Esophagus squamous epithelium (tissue), 5 donors: ENCODE measurements at regions not wholly inside any gene's neighbourhood (a gene's known extent, or its start where the extent isn't known, plus 50 kb on each side); places are given as distances from the start of the nearest gene placed in this dataset.

Source experiments
- DNase-seq: peaks from one replicate; lab custom pipeline; 2025; lab: John Stamatoyannopoulos, UW
- H3K27ac ChIP-seq, 4 donors: fragments of 200-600 bp; sonication (generic); one replicate each; pipeline ENCODE4 v1.5.1; 2016 to 2019; ENCODE audit warnings: mild to moderate bottlenecking in 1 of 4
- H3K27me3 ChIP-seq, 4 donors: fragments of 200-600 bp; sonication (generic); 1 replicate in 3 of 4; 2 replicates in 1 of 4; pipeline versions ENCODE4 v1.5.1 to v1.6.0; 2017 to 2021; ENCODE audit warnings: antibody characterized with exemption in 1 of 4
- H3K36me3 ChIP-seq, 3 donors: fragments of 200-600 bp; sonication (generic); one replicate each; pipeline ENCODE4 v1.5.1; 2016 to 2019
- H3K4me1 ChIP-seq, 3 donors: fragments of 200-600 bp; sonication (generic); one replicate each; pipeline ENCODE4 v1.5.1; 2017 to 2019
- H3K4me3 ChIP-seq, 4 donors: fragments of 200-600 bp; sonication (generic); 1 replicate in 3 of 4; 2 replicates in 1 of 4; pipeline ENCODE4 v1.5.1; 2016 to 2019; ENCODE audit warnings: mild to moderate bottlenecking in 2 of 4, moderate library complexity in 1 of 4
- H3K9me3 ChIP-seq, 3 donors: fragments of 200-600 bp; sonication (generic); one replicate each; pipeline ENCODE4 v1.5.1; 2016 to 2019
- CTCF ChIP-seq, 6 experiments: fragments of 450-650 bp in 4 of 6; fragments of 200-600 bp in 2 of 6; sonication (generic) in 2 of 6; IDR thresholded peaks; one replicate each; pipeline ENCODE4 v1.5.1; 2016 to 2019; ENCODE audit warnings: antibody characterized with exemption in 6 of 6, mild to moderate bottlenecking in 4 of 6, moderate library complexity in 4 of 6
- POLR2A ChIP-seq, 4 donors: fragments of 450-650 bp; IDR thresholded peaks; one replicate each; pipeline ENCODE4 v1.6.1; 2017; ENCODE audit warnings: antibody characterized with exemption in 4 of 4, mild to moderate bottlenecking in 4 of 4, moderate library complexity in 3 of 4
- WGBS, 2 donors: methylation state at CpG; one replicate each; pipeline ENCODE4 v1.1.5; 2018; 5-methylcytosine and 5-hydroxymethylcytosine counted together
- intact Hi-C: fragments of 100-400 bp; cut with DNase I; formaldehyde crosslinking; loops from one replicate; pipeline ENCODE4 v1.15.0; 2022
- small RNA-seq, 4 donors: library from RNA; depleted of rRNA; stranded (forward); fragments of <200 nt; gene quantifications; one replicate each; pipeline ENCODE3, GENCODE V24; 2016
- donor health status: DM: yes; HTN: yes; CAD: no.

- Histone ChIP-seq H3K27me3 (no peaks in the 10 kb centered on the region), H3K4me3 (no peak overlapping the region)
- WGBS, 2 donors: 80 to 90% methylated on average over 8 of the region's 8 CpGs
Observed at GRCh38 chr1:234662148-234662547, 52.2 kb upstream of the IRF2BP2 start.

GRCh38 chr1:234661317-234661928, 51.4 kb upstream of the IRF2BP2 start:
- Histone ChIP-seq H3K27me3 (no peaks in the 10 kb centered on the region), H3K9me3 (no peaks in the 10 kb centered on the region), H3K36me3 (no peaks in the 10 kb centered on the region), H3K4me1 (peaks cover 17 to 53% (median 21%) of the 10 kb centered on the region in 3 donors), H3K4me3 (no peak overlapping the region), H3K27ac (peak overlapping the region; percentile 68 to 91 (median 86))
- TF ChIP-seq CTCF (IDR thresholded peaks at IDR 0.05): no peak
- TF ChIP-seq POLR2A (IDR thresholded peaks at IDR 0.05): peak in 1 of 4 donors; percentile 24
- DNase-seq: no peak
- WGBS, 2 donors: 75 to 82% methylated on average over 7 to 8 of the region's 11 CpGs
- intact Hi-C loops: no loop called here

More at GRCh38 chr1:234662148-234662547, 52.2 kb upstream of the IRF2BP2 start:
- Histone ChIP-seq H3K27ac (peak overlapping the region in 3 of 4 donors; percentile 81 to 91 (median 90)), H3K36me3 (no peaks in the 10 kb centered on the region), H3K4me1 (peaks cover 17 to 47% (median 21%) of the 10 kb centered on the region in 3 donors), H3K9me3 (no peaks in the 10 kb centered on the region)
- no peak for DNase-seq
- TF ChIP-seq CTCF (IDR thresholded peaks at IDR 0.05): no peak
- no peak for TF ChIP-seq POLR2A (IDR thresholded peaks at IDR 0.05)
- intact Hi-C loops: no loop called here

- no peak overlapping the region for H3K4me3 ChIP-seq
- no peaks in the 10 kb centered on the region for H3K36me3 ChIP-seq
- peak overlapping the region; percentile 68 to 91 (median 86) for H3K27ac ChIP-seq
- intact Hi-C loops: no loop called here
- no peaks in the 10 kb centered on the region for H3K9me3 ChIP-seq
- DNase-seq: no peak
- no peaks in the 10 kb centered on the region for H3K27me3 ChIP-seq
- H3K4me1 ChIP-seq: peaks cover 17 to 60% (median 27%) of the 10 kb centered on the region in 3 donors
- TF ChIP-seq CTCF (IDR thresholded peaks at IDR 0.05): no peak
- no peak for TF ChIP-seq POLR2A (IDR thresholded peaks at IDR 0.05)
- whole genome bisulfite sequencing, 2 donors: 88 to 95% methylated on average over 15 to 17 of the region's 18 CpGs
Observed at GRCh38 chr1:234660536-234661316, 50.7 kb upstream of the IRF2BP2 start.

Small RNAs in the stretch of these regions (small RNA-seq; reads per million reads assigned to genes)
- 0 reads per million in 4 donors for gene RNY4P16
